Heart left ventricle (tissue), 13 donors: ENCODE measurements at regions not wholly inside any gene's neighbourhood (a gene's known extent, or its start where the extent isn't known, plus 50 kb on each side); places are given as distances from the start of the nearest gene placed in this dataset.

Source experiments
- POLR2A ChIP-seq, 2 donors: fragments of 450-650 bp; IDR thresholded peaks; one replicate each; pipeline ENCODE4 v1.6.1; 2017; ENCODE audit warnings: antibody characterized with exemption in 2 of 2, mild to moderate bottlenecking in 2 of 2, moderate library complexity in 2 of 2
- TF ChIP-seq, protein P1 (sequence below), 12 donors: fragments of 200-600 bp; sonication (generic) in 4 of 12; IDR thresholded peaks; one replicate each; pipeline versions ENCODE4 v1.5.0 to v1.8.0; 2018 to 2022; ENCODE audit warnings: antibody characterized with exemption in 12 of 12, mild to moderate bottlenecking in 5 of 12
- donor health status: ischemic (EF 13 %, LVEDD 7.1; RV severe dilation, severe dysfunction).
- donor health status: DM: no; HTN: yes; CAD: no.
- donor health status: DM: no; HTN: no; CAD: no.
- donor health status: ischemic (EF 25% LVEDD 6.9; RV normal size, moderate dysfunction).
- donor health status: ischemic (EF 25% LVEDD 5.7; RV mildly dilated, moderate dysfunction).
- donor health status: ischemic (EF 35%, LVEDD 5.7; RV mildly dilated, moderate dysfunction).
- donor health status: nonischemic (EF 11% LVEDD 7.7; RV severe dilation, severe dysfunction).
- donor health status: DM: yes; HTN: yes; CAD: no.
- donor health status: PGD.
- donor health status: ischemic (EF 29% LVEDD 5.4; RV normal size, mild dysfunction).
- donor health status: nonischemic (EF 23%, LVEDD 6.1; RV moderate dilation, normal function).

DNA sequence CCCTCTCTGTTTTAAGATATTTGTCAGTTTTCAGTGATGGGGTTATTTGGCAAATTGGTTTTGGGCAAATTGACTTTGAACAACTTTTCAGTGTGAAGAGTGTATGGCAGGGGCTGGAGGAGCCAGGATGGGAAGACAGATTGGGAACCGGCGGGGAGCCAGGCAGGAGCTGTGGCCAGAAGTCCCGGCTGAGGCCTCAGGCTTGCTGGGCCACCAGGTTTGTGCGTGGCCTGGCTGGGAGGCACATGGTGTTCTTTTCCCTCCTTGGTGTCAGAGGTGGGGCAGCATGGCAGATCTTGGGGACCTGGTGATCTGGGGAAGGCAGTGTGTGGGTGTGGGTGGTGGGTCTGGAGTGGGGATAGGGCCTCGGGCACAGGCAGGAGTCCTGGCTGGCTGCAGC, 61.1 kb downstream of the SLC25A47 start:
- TF ChIP-seq, protein P1, sequence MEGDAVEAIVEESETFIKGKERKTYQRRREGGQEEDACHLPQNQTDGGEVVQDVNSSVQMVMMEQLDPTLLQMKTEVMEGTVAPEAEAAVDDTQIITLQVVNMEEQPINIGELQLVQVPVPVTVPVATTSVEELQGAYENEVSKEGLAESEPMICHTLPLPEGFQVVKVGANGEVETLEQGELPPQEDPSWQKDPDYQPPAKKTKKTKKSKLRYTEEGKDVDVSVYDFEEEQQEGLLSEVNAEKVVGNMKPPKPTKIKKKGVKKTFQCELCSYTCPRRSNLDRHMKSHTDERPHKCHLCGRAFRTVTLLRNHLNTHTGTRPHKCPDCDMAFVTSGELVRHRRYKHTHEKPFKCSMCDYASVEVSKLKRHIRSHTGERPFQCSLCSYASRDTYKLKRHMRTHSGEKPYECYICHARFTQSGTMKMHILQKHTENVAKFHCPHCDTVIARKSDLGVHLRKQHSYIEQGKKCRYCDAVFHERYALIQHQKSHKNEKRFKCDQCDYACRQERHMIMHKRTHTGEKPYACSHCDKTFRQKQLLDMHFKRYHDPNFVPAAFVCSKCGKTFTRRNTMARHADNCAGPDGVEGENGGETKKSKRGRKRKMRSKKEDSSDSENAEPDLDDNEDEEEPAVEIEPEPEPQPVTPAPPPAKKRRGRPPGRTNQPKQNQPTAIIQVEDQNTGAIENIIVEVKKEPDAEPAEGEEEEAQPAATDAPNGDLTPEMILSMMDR (IDR thresholded peaks at IDR 0.05), result no peak
- TF ChIP-seq POLR2A (IDR thresholded peaks at IDR 0.05), result no peak
